T-helper 1 cell (primary cell): ENCODE measurements at regions not wholly inside any gene's neighbourhood (a gene's known extent, or its start where the extent isn't known, plus 50 kb on each side); places are given as distances from the start of the nearest gene placed in this dataset.

Source experiments
- DNase-seq, 5 donors: peaks; one replicate each; pipeline ENCODE4 v3.0.0-alpha.2; 2012 to 2020

- DNase-seq, result no peak
These were observed 86.9 kb downstream of the FGF9 start for GRCh38 chr13:21757763-21758162.

- no peak for DNase-seq
These were observed 87.6 kb downstream of the FGF9 start for GRCh38 chr13:21758441-21758840.

GRCh38 chr13:21759463-21759862 is 88.6 kb downstream of the FGF9 start:
- DNase-seq, result no peak

- no peak for DNase-seq
These were observed 89.0 kb downstream of the FGF9 start for GRCh38 chr13:21759911-21760310.

GRCh38 chr13:21761770-21762169 is 90.9 kb downstream of the FGF9 start:
- no peak for DNase-seq

GRCh38 chr13:21762512-21762911 is 91.6 kb downstream of the FGF9 start:
- DNase-seq, result no peak

GRCh38 chr13:21767032-21767431 is 96.2 kb downstream of the FGF9 start:
- DNase-seq, result no peak

GRCh38 chr13:21771075-21771474 is 100.2 kb downstream of the FGF9 start:
- no peak for DNase-seq

- no peak for DNase-seq
These were observed 106.3 kb downstream of the FGF9 start for GRCh38 chr13:21777166-21777565.

GRCh38 chr13:21777813-21778212 is 106.9 kb downstream of the FGF9 start:
- DNase-seq, result no peak

- DNase-seq, result no peak
These were observed 111.9 kb downstream of the FGF9 start for GRCh38 chr13:21782736-21783135.

GRCh38 chr13:21785990-21786389 is 115.1 kb downstream of the FGF9 start:
- DNase-seq, result no peak

GRCh38 chr13:21796066-21796465 is 125.2 kb downstream of the FGF9 start:
- DNase-seq, result no peak

- no peak for DNase-seq
These were observed 126.1 kb downstream of the FGF9 start for GRCh38 chr13:21796775-21797514.

- no peak for DNase-seq
These were observed 126.9 kb downstream of the FGF9 start for GRCh38 chr13:21797736-21798135.

- DNase-seq, result no peak
These were observed 127.3 kb downstream of the FGF9 start for GRCh38 chr13:21798181-21798580.

GRCh38 chr13:21799671-21800070 is 128.8 kb downstream of the FGF9 start:
- DNase-seq, result no peak

- DNase-seq, result no peak
These were observed 130.2 kb downstream of the FGF9 start for GRCh38 chr13:21800837-21801616.

- DNase-seq, result no peak
These were observed 134.9 kb downstream of the FGF9 start for GRCh38 chr13:21805733-21806132.

GRCh38 chr13:21812192-21812626 is 141.3 kb downstream of the FGF9 start:
- no peak for DNase-seq

GRCh38 chr13:21813110-21813509 is 142.2 kb downstream of the FGF9 start:
- DNase-seq, result no peak

- DNase-seq, result no peak
These were observed 143.0 kb downstream of the FGF9 start for GRCh38 chr13:21813844-21814243.

GRCh38 chr13:21814604-21815003 is 143.7 kb downstream of the FGF9 start:
- DNase-seq, result no peak

- no peak for DNase-seq
These were observed 147.0 kb downstream of the FGF9 start for GRCh38 chr13:21817878-21818277.
